ENCODE measurements at regions not wholly inside any gene's neighbourhood (a gene's known extent, or its start where the extent isn't known, plus 50 kb on each side); places are given as distances from the start of the nearest gene placed in this dataset.
"Not testable (repeated sequence)": the region's sequence is repeated elsewhere in the genome, so short reads cannot be mapped to it uniquely, and the experiment has no call there.

DNA sequence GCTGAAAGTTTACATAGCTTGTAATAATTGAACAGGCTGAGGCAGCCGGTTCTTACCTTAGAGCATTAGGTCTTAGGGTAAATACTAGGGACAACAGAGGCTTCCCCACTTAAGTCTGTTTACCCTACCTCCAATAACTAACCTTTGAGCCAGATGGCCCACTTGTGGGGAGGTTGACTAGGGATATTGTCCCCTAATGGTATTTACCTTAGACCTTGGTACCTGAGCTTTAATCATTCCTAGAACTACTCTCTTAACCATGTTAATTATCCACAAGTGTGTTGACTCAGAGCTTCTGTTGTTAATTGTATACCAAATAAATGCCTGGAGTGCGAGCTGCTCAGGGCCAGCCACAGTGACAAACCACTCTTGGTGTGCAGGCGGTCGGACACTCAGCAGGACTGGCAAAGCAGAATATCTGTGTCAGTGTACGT, 299.2 kb downstream of the TRIML1 start:
- not testable (repeated sequence) for DNase-seq

- peak; percentile 11 for DNase-seq
These were observed 300.5 kb downstream of the TRIML1 start for GRCh38 chr4:188439641-188440311.

DNA sequence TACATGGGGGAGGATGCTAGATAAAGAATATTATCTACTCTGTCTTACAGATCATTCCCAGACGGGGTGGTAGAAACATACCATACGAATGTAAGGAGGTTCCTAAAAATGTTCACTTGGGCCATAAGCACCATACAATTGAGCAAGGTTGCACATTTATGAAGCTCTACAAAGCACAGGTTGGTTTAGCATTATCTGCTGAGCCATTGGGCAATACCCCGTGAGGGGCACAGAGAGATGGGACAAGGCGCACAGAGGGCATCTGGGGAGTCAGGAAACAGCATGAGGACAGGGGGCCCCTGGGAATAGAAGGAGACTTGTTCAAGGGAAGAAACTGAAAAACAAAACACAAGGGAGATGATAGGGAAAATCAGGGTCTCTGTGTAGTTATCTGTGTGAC, 305.3 kb downstream of the TRIML1 start:
- DNase-seq: no peak

DNA sequence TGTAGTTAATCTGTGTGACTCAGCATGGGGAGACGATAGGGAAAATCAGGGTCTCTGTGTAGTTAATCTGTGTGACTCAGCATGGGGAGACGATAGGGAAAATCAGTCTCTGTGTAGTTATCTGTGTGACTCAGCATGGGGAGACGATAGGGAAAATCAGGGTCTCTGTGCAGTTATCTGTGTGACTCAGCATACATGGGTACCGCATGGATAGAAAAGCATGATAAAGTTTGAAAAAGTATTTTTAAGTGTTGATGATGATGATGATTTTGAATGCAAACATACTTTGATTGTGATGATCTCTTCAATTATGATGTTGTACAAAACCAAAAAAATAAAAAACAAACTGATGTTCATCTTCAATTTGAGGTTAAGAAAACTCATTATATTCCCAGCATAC, 309.8 kb downstream of the TRIML1 start:
- DNase-seq: not testable (repeated sequence)

DNA sequence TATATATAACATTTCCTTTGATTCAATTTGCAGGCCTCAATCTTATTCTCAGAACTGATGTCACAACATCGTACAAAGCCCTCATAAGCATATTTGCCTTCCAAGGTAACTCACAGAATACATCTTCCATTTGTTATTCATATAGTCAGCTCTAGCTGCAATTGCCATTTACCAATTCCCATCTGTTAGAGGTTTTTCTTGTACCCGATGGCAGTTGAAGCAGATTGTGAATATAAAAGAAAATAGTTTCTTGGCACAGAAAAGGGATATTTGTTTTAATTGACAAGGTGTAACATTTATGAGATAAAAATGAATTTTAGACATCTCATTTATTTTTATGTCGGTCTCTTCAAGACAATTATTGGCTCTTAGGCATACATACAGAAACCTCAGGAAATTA, 311.3 kb downstream of the TRIML1 start:
- DNase-seq: no peak

DNA sequence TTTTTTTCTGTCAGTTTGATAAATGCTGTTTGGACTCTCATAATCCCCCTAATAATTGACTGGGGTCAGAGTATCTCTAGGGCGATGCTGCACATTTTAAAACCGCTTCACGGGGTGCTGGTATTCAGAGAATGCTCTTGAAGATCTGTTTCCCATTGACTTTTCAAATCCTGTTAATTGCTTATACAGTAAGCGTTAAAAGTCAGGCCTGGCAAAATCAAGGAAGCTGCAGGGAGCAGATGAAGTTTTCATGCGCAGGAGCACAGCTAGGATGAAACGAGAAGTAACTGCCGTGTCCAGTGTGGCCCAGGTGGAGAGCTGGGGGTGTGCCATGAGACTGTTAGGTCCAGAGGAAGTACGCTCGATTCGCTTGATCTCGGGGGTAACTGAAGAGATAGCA, 312.9 kb downstream of the TRIML1 start:
- DNase-seq: no peak

GRCh38 chr4:188454575-188454974, 315.3 kb downstream of the TRIML1 start:
- no peak for DNase-seq

- peak; percentile 17 for DNase-seq
These were observed 316.0 kb downstream of the TRIML1 start for GRCh38 chr4:188455062-188455752.

GRCh38 chr4:188459381-188459780, 320.1 kb downstream of the TRIML1 start:
- DNase-seq: no peak

- no peak for DNase-seq
These were observed 324.7 kb downstream of the TRIML1 start for GRCh38 chr4:188463909-188464308.

DNA sequence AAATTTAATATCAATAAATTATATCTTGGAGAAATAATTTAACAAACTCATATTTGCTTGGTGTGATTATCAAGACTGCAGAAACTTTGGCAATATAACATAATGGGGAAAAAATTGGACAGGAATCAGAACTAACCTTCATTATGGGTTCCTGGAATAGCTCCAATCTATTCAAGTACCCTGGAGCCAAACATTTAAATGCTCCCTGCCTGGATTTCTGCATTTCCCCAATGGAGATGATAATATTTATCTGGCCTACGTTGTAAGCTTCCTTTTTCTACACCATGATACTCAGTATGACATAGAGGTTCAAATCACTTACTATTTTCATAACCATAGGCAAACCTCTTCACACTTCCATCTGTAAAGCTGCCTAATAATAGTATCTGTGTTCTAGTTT, 326.8 kb downstream of the TRIML1 start:
- no peak for DNase-seq

DNA sequence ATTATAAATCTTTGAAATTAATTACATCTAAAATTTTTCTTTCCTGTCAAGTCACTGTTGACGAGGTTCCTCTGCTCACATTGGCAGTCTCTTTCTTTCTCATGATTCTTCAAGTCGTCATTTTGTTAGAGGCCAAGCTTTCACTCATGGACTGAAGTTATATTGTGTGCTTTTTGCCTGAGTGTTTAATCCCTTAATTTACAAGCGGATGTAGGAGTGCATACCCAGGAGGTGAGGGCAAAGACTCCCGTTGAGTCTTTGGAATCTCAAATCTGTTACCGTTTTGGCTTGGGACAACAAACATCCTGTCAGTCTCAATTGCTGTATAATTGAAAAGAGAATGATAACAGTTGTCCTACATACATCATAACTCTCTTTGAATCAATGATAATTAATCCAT, 345.0 kb downstream of the TRIML1 start:
- no peak for DNase-seq

- DNase-seq: no peak
These were observed 346.7 kb downstream of the TRIML1 start for GRCh38 chr4:188485906-188486305.

- no peak for DNase-seq
These were observed 353.6 kb downstream of the TRIML1 start for GRCh38 chr4:188492886-188493285.

- DNase-seq: no peak
These were observed 355.9 kb downstream of the TRIML1 start for GRCh38 chr4:188495169-188495568.

- DNase-seq: no peak
These were observed 372.2 kb downstream of the TRIML1 start for GRCh38 chr4:188511431-188511830.

DNA sequence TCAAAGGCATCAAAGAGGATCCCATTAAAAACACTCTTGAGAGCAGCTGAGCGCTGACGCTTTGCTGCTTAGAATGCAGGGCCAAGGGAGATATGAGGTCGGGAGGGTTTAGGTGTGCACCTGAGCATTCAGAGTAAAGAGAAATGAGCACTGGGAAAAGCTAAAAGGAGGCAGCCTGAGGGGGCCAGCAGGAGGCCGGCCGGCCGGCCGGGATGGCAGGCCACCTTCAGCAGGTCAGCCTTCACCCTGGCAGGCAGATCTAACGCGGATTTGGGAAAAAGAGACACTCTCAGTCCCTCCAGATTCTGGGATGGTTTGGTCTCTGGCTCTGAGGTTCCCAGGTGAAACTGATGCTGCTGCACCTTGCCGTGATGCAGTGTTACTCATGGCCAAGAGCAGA, 393.5 kb downstream of the TRIML1 start:
- DNase-seq: no peak

GRCh38 chr4:188534297-188534696, 395.1 kb downstream of the TRIML1 start:
- no peak for DNase-seq

GRCh38 chr4:188534917-188535316, 395.7 kb downstream of the TRIML1 start:
- DNase-seq: no peak

DNA sequence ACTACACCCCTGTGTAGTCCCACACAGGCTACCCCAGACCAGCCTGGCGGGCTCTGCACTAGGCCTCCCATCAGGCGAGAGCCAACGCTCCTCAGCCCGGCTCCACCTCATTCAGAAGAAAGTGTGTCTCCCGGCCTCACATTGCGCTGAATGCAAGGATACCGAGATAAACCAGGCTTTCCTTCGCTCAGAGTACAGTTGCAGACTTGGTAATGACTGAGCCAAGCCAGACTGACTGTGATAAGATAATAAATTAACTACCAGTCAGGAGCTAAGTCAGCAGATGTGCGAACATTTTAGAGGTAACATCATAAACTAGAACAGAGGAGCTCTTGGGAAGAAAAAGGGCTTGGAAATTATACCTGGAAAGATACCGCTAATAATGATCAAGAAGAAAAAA, 397.6 kb downstream of the TRIML1 start:
- DNase-seq: no peak

- no peak for DNase-seq
These were observed 411.1 kb downstream of the TRIML1 start for GRCh38 chr4:188550296-188550695.

- DNase-seq: no peak
These were observed 411.9 kb downstream of the TRIML1 start for GRCh38 chr4:188551156-188551555.

- no peak for DNase-seq
These were observed 413.6 kb downstream of the TRIML1 start for GRCh38 chr4:188552741-188553275.

GRCh38 chr4:188554413-188554812, 415.2 kb downstream of the TRIML1 start:
- DNase-seq: peak; percentile 45
